Endodermal cell (in vitro differentiated cells): ENCODE measurements at regions not wholly inside any gene's neighbourhood (a gene's known extent, or its start where the extent isn't known, plus 50 kb on each side); places are given as distances from the start of the nearest gene placed in this dataset.

Source experiments
- DNase-seq: peaks from one replicate; pipeline ENCODE4 v3.0.0-alpha.2; 2017
- H3K27ac ChIP-seq: 2 replicates; pipeline ENCODE4 v1.5.1; 2013; ENCODE audit warnings: mild to moderate bottlenecking, low read depth, low read length, moderate library complexity
- H3K27me3 ChIP-seq: 2 replicates; pipeline ENCODE4 v1.6.1; 2013; ENCODE audit warnings: mild to moderate bottlenecking, low read length, moderate library complexity; ENCODE audit not compliant: insufficient read depth, control insufficient read depth, poor library complexity, severe bottlenecking
- H3K36me3 ChIP-seq: 2 replicates; pipeline ENCODE4 v1.7.0; 2013; ENCODE audit warnings: mild to moderate bottlenecking, low read length, moderate library complexity; ENCODE audit not compliant: control insufficient read depth, insufficient read depth
- H3K4me1 ChIP-seq: one replicate; pipeline ENCODE4 v1.7.0; 2013; ENCODE audit warnings: low read length; ENCODE audit not compliant: control insufficient read depth, insufficient read depth
- H3K4me3 ChIP-seq: 2 replicates; pipeline ENCODE4 v1.5.1; 2013; ENCODE audit warnings: mild to moderate bottlenecking, low read length, moderate library complexity
- H3K9ac ChIP-seq: 2 replicates; pipeline ENCODE4 v1.6.1; 2013; ENCODE audit warnings: mild to moderate bottlenecking, low read length, moderate library complexity; ENCODE audit not compliant: poor library complexity, severe bottlenecking; ENCODE audit errors: extremely low read depth
- H3K9me3 ChIP-seq: 2 replicates; pipeline ENCODE4 v1.6.1; 2013; ENCODE audit warnings: mild to moderate bottlenecking, low read length, moderate library complexity; ENCODE audit not compliant: control insufficient read depth
- H3K27ac Mint-ChIP-seq: 2 replicates; pipeline ENCODE4 v1.8.0; 2020; ENCODE audit warnings: mixed read lengths
- H3K27me3 Mint-ChIP-seq: 2 replicates; pipeline ENCODE4 v1.8.0; 2021; ENCODE audit warnings: mild to moderate bottlenecking, mixed read lengths; ENCODE audit not compliant: insufficient read depth
- H3K36me3 Mint-ChIP-seq: 2 replicates; pipeline ENCODE4 v1.8.0; 2020; ENCODE audit warnings: low read depth, mixed read lengths
- H3K4me1 Mint-ChIP-seq: 2 replicates; pipeline ENCODE4 v1.8.0; 2020; ENCODE audit warnings: mixed read lengths
- H3K4me3 Mint-ChIP-seq: 2 replicates; pipeline ENCODE4 v1.8.0; 2020; ENCODE audit warnings: mild to moderate bottlenecking, moderate library complexity, mixed read lengths
- H3K9me3 Mint-ChIP-seq: 2 replicates; pipeline ENCODE4 v1.8.0; 2020; ENCODE audit warnings: mild to moderate bottlenecking, mixed read lengths
- CTCF ChIP-seq: fragments of 200-600 bp; sonication (generic); conservative IDR thresholded peaks from 2 replicates; pipeline ENCODE4 v1.5.0; 2021; ENCODE audit warnings: antibody characterized with exemption, mild to moderate bottlenecking
- WGBS, 2 experiments: methylation state at CpG; one replicate each; pipeline versions ENCODE4 v1.1.5 to v1.1.7; 2013; ENCODE audit warnings: missing lambda C conversion rate in 2 of 2, mixed read lengths in 1 of 2; ENCODE audit not compliant: insufficient coverage in 1 of 2, insufficient read length in 1 of 2; 5-methylcytosine and 5-hydroxymethylcytosine counted together

GRCh38 chr13:20351281-20352022 lies 119.3 kb upstream of the GJB6 start:
- no peak for DNase-seq
- Mint-ChIP-seq H3K4me1 (no peaks in the 10 kb centered on the region), H3K27me3 (no peaks in the 10 kb centered on the region), H3K27ac (no peak overlapping the region), H3K4me3 (no peak overlapping the region), H3K9me3 (no peaks in the 10 kb centered on the region), H3K36me3 (no peaks in the 10 kb centered on the region)
- no peaks in the 10 kb centered on the region for H3K27me3 ChIP-seq
- no peaks in the 10 kb centered on the region for H3K4me1 ChIP-seq
- no peak overlapping the region for H3K9ac ChIP-seq
- H3K4me3 ChIP-seq, result no peak overlapping the region
- H3K36me3 ChIP-seq, result no peaks in the 10 kb centered on the region
- TF ChIP-seq CTCF, result no peak
- no peaks in the 10 kb centered on the region for H3K9me3 ChIP-seq
- WGBS, 2 experiments, result 91 to 100% methylated on average over 3 to 4 of the region's 6 CpGs
- H3K27ac ChIP-seq, result no peak overlapping the region

- no peak for TF ChIP-seq CTCF
- H3K27me3 Mint-ChIP-seq, result no peaks in the 10 kb centered on the region
- no peak overlapping the region for H3K27ac Mint-ChIP-seq
Observed at GRCh38 chr13:20350819-20351218, 118.7 kb upstream of the GJB6 start.

GRCh38 chr13:20350382-20350763 lies 118.3 kb upstream of the GJB6 start:
- DNase-seq, result peak; percentile 23
- no peak overlapping the region for H3K4me3 ChIP-seq
- Mint-ChIP-seq H3K36me3 (no peaks in the 10 kb centered on the region), H3K27ac (no peak overlapping the region), H3K9me3 (no peaks in the 10 kb centered on the region), H3K4me1 (no peaks in the 10 kb centered on the region), H3K27me3 (no peaks in the 10 kb centered on the region), H3K4me3 (no peak overlapping the region)
- H3K27me3 ChIP-seq, result no peaks in the 10 kb centered on the region
- H3K9ac ChIP-seq, result no peak overlapping the region
- no peak overlapping the region for H3K27ac ChIP-seq
- H3K4me1 ChIP-seq, result no peaks in the 10 kb centered on the region
- no peaks in the 10 kb centered on the region for H3K9me3 ChIP-seq
- WGBS, 2 experiments, result 92 to 100% methylated on average over 1 to 3 of the region's 3 CpGs
- no peak for TF ChIP-seq CTCF
- no peaks in the 10 kb centered on the region for H3K36me3 ChIP-seq

More at GRCh38 chr13:20350819-20351218, 118.7 kb upstream of the GJB6 start:
- Mint-ChIP-seq H3K4me3 (no peak overlapping the region), H3K4me1 (no peaks in the 10 kb centered on the region), H3K9me3 (no peaks in the 10 kb centered on the region), H3K36me3 (no peaks in the 10 kb centered on the region)
- no peak overlapping the region for H3K27ac ChIP-seq
- no peaks in the 10 kb centered on the region for H3K36me3 ChIP-seq
- WGBS, 2 experiments, result 88 to 91% methylated on average over 4 to 6 of the region's 6 CpGs
- H3K9ac ChIP-seq, result no peak overlapping the region
- no peak for DNase-seq
- no peaks in the 10 kb centered on the region for H3K4me1 ChIP-seq
- H3K4me3 ChIP-seq, result no peak overlapping the region
- no peaks in the 10 kb centered on the region for H3K9me3 ChIP-seq
- H3K27me3 ChIP-seq, result no peaks in the 10 kb centered on the region
